HG02623 (cell line): ENCODE measurements at regions not wholly inside any gene's neighbourhood (a gene's known extent, or its start where the extent isn't known, plus 50 kb on each side); places are given as distances from the start of the nearest gene placed in this dataset.
"Not testable (repeated sequence)": the region's sequence is repeated elsewhere in the genome, so short reads cannot be mapped to it uniquely, and the experiment has no call there.

Source experiments
- ATAC-seq: cut with Tn5 transposase; IDR thresholded peaks from one replicate; pipeline ENCODE4 v1.9.1; 2021; ENCODE audit warnings: moderate library complexity; ENCODE audit not compliant: unreplicated experiment

- no peak for ATAC-seq
Observed at GRCh38 chr19:28154077-28154476, 1058.9 kb downstream of the UQCRFS1 start.

DNA sequence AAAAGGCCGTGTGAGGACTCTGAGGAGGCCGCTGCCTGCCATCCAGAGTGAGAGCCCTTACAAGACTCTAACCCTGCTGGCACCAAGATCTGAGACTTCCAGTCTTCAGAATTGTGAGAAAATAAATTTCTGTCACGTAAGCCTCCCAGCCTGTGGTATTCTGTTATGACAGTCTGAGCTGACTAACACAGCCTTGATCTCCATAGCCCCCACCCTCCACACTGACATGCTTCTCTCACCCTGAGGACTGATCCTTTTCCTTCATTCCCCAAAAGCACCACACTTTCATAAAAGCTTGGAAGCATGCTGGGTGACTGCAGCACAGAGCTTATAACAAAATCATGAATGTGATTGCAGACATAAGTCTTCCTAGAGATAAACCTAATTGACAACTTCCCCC lies 1059.8 kb downstream of the UQCRFS1 start:
- ATAC-seq: no peak

GRCh38 chr19:28152195-28152594 lies 1060.8 kb downstream of the UQCRFS1 start:
- no peak for ATAC-seq

DNA sequence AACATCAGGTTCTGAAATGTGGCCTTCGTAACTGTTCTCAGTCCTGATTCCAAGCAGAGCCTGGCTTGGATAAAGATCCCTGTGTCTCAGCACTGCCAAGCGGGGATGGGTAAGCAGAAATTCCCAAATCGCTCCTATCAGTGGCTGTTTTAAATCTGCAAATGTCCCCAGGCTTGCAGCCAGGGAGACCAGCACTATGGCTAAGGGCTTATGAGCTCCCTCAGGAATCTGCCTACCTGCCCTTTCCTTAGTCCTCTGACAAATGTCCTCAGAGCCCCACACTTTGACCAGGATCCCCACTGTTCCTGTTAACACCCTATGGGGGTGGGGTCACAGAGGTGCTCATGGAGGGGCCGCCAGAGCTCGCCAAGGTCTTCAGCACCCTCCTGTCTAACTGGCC lies 1062.8 kb downstream of the UQCRFS1 start:
- no peak for ATAC-seq

DNA sequence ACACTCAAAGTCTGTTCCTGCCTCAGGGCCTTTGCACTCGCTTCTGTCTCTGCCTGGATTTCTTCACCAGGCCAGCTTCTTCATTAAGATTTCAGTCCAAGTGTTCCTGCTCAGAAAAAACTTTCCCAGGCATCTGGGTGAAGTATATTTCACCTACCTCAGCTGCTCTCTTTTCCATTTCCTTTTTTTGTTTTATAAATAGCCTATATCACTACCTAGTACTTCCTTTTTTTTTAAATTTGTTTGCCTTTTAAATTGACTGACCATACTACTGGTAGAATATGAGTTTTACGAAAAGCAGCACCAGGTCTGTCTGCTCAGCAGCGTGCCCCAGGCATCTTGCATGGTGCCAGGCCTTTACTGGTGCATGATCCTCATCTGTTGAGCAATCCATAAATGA lies 1064.4 kb downstream of the UQCRFS1 start:
- ATAC-seq: no peak

GRCh38 chr19:28142258-28142657 lies 1070.7 kb downstream of the UQCRFS1 start:
- no peak for ATAC-seq

- ATAC-seq: no peak
Observed at GRCh38 chr19:28140201-28140600, 1072.8 kb downstream of the UQCRFS1 start.

DNA sequence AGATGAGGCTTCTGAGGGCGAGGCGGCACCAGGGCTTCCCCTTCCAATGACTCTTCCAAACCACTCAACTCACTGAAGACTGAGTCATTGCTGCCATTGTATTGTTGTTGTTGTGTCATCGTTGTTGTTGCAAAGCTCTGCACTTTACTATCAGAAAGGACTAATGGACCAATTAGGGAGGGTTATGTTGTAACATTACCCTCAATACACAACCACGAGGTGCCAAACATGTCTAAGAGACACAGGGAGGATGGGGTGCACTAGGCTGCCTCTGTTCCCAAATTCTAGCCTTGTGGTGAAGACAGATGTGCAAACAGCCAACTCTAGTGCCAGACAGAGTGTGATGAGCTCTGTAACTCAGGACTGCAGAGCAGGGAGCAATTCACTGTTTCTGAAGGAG lies 1075.2 kb downstream of the UQCRFS1 start:
- ATAC-seq: no peak

DNA sequence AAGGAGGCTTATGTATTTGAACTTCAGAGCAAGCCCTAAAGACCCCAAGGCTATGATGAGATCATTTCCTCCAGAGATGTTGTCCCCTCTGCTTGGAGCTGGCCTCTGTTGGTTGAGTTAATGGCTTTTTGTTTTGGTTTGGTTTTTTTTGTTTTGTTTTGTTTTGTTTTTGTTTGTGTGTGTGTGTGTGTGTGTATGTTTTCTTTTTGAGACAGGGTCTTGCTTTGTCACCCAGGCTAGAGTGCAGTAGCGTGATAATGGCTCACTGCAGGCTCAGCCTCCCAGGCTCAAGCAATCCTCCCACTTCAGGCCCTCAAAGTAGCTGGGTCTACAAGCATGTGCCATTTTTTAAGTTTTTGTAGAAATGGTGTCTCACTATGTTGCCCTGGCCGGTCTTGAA lies 1076.2 kb downstream of the UQCRFS1 start:
- ATAC-seq: no peak

DNA sequence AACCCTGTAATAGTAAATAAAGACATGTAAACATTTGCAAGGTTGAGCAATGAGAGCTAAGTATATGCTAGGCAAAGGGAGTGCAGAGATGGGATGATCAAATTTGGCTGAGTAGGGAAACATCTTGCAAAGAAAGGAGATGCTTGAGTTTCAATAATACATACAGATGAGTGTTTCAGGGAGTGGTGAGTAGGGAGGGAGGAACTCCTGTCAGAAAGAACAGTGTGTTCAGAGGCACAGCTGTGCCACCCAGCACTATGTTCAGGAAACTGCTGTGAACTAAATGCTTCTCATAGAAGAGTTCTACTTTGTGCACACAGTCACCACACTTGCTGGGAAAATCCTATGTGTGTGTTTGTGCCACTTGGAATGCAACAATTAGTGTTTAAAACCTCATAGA lies 1077.1 kb downstream of the UQCRFS1 start:
- no peak for ATAC-seq

GRCh38 chr19:28134311-28134710 lies 1078.6 kb downstream of the UQCRFS1 start:
- ATAC-seq: no peak

DNA sequence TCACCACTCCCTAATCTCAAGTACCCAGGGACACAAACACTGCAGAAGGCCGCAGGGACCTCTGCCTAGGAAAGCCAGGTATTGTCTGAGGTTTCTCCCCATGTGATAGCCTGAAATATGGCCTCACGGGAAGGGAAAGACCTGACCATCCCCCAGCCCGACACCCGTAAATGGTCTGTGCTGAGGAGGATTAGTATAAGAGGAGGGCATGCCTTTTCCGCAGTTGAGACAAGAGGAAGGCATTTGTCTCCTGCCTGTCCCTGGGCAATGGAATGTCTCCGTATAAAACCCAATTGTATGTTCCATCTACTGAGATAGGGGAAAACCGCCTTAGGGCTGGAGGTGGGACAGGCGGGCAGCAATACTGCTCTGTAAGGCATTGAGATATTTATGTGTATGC lies 1082.1 kb downstream of the UQCRFS1 start:
- not testable (repeated sequence) for ATAC-seq

- ATAC-seq: no peak
Observed at GRCh38 chr19:28130066-28130511, 1082.9 kb downstream of the UQCRFS1 start.

DNA sequence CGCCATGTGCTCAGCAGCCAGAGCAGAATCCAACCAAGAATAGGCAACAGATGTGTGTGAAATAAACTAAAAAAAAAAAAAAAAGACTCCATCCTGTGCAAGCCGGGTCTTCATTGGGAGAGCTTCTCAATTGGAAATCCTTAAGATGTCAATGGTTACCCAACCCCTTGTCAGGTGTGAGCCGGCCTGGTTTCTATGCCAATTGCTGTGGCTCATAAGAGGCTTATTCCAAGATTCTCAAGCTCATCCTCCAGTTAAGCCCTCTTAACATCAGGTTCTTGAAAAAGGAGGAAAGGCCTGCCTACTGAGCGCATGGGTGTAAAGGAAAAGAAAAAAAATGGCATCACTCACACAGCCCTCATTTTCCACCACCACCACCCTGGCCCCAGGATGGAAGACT lies 1084.6 kb downstream of the UQCRFS1 start:
- ATAC-seq: no peak

GRCh38 chr19:28126135-28126898 lies 1086.6 kb downstream of the UQCRFS1 start:
- no peak for ATAC-seq

- no peak for ATAC-seq
Observed at GRCh38 chr19:28122734-28123133, 1090.2 kb downstream of the UQCRFS1 start.

DNA sequence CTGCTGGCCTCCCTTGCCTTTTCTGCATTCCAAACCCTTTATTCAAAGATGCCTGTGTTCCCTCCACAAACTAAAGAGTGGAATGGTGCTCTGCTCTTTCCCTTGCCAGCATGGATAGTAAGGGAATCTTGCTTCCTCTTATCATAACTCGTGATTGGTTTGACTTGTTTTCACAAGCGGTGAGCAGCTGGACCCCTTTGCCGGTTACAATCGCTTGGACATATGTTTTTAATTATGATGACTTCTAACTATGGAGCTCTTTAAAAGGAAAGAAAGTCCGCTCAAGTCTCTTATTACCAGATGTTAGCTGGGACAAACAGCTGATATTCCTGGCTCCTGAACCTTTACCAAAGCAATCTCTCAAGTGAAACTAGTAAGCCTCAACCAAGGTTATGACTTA lies 1094.7 kb downstream of the UQCRFS1 start:
- ATAC-seq: no peak

DNA sequence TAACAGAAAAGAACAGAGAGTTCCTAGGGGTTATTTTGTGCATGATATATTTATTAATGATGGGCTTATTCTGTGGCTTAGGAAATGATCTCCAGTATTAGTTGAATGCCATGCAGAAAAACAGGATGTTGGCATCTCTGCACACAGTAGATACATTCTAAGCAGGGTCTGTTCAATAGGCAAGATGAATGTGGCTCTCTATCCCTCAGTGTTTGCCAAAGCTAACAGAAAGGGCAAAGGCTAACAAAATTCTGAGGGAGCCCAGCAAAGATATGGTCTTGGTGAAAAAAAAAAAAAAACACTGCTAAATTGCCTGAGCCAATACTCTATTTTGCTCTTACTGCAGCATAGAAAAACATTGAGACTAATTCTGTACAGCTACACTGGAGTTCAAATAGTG lies 1095.8 kb downstream of the UQCRFS1 start:
- no peak for ATAC-seq

- not testable (repeated sequence) for ATAC-seq
Observed at GRCh38 chr19:28116379-28116778, 1096.6 kb downstream of the UQCRFS1 start.

DNA sequence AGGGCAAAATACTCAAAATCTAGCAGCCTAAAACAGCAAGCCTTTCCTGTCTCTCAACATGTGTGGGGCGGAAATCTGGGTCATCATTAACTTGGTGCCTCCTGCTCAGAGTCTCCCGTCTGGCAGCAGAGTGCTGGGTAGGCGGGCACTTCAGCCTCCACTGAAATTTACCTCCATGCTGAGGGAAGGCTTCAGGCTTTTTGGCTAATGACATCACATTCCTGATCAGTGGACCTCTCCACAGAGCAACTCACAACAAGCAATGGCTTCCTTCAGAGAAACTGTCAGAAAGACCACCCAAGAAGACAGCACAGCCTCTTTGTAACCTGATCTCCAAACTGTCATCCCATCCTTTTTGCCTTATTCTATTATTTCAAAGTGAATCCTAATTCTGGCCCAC lies 1109.0 kb downstream of the UQCRFS1 start:
- ATAC-seq: no peak

GRCh38 chr19:28084659-28085157 lies 1128.2 kb downstream of the UQCRFS1 start:
- ATAC-seq: not testable (repeated sequence)

DNA sequence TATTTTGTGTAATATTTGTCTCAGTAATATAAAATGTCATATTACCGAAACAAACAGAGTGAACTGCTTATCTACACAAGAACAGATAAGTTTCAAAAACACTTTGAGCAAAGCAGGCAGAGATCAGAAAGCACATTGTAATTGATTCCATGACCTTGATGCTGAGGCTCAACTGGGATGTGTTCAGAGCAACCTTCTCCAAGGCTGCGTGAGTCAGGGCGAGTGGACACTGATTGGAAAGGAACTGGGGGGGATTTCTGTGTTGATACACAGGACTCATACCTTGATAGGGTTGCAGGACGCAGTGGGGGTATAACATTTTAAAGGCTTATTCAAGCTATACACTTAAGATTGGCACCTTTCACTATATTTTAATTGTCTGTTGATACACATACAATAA lies 1136.3 kb downstream of the UQCRFS1 start:
- no peak for ATAC-seq

- no peak for ATAC-seq
Observed at GRCh38 chr19:28075229-28075628, 1137.7 kb downstream of the UQCRFS1 start.
